Esophagus muscularis mucosa (tissue), 3 donors: ENCODE measurements at regions not wholly inside any gene's neighbourhood (a gene's known extent, or its start where the extent isn't known, plus 50 kb on each side); places are given as distances from the start of the nearest gene placed in this dataset.

Source experiments
- POLR2A ChIP-seq: fragments of 450-650 bp; IDR thresholded peaks from one replicate; pipeline ENCODE4 v1.6.1; 2017; ENCODE audit warnings: antibody characterized with exemption, moderate library complexity, mild to moderate bottlenecking, low read depth
- TF ChIP-seq, protein P1 (sequence below), 3 experiments: fragments of 200-600 bp in 2 of 3; fragments of 450-650 bp in 1 of 3; sonication (generic) in 2 of 3; IDR thresholded peaks; one replicate each; pipeline ENCODE4 v1.5.1; 2017 to 2019; ENCODE audit warnings: antibody characterized with exemption in 3 of 3, mild to moderate bottlenecking in 2 of 3, moderate library complexity in 1 of 3

DNA sequence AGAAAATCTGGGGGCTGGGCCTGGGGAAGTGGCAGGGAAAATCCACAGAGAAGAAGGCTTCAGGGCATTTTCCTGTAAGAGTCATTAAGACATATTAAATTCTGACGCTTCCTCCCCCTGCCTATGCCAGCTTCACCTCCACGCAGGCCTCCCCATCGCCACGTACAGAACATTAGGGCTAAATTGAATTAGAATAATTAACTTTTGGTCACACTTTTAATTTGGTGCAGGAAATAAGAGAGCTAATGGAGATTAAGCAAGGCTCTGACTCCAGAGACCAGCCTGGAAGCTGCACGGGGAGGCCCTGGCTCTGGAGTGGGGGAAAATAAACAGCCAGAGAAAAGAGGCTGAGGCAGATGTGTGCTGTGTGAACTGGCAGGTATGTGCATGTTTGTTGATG lies 148.0 kb downstream of the CCT6B start:
- no peak for TF ChIP-seq POLR2A
- TF ChIP-seq, protein P1, sequence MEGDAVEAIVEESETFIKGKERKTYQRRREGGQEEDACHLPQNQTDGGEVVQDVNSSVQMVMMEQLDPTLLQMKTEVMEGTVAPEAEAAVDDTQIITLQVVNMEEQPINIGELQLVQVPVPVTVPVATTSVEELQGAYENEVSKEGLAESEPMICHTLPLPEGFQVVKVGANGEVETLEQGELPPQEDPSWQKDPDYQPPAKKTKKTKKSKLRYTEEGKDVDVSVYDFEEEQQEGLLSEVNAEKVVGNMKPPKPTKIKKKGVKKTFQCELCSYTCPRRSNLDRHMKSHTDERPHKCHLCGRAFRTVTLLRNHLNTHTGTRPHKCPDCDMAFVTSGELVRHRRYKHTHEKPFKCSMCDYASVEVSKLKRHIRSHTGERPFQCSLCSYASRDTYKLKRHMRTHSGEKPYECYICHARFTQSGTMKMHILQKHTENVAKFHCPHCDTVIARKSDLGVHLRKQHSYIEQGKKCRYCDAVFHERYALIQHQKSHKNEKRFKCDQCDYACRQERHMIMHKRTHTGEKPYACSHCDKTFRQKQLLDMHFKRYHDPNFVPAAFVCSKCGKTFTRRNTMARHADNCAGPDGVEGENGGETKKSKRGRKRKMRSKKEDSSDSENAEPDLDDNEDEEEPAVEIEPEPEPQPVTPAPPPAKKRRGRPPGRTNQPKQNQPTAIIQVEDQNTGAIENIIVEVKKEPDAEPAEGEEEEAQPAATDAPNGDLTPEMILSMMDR (IDR thresholded peaks at IDR 0.05), result no peak
